ENCODE measurements at regions not wholly inside any gene's neighbourhood (a gene's known extent, or its start where the extent isn't known, plus 50 kb on each side); places are given as distances from the start of the nearest gene placed in this dataset.

DNA sequence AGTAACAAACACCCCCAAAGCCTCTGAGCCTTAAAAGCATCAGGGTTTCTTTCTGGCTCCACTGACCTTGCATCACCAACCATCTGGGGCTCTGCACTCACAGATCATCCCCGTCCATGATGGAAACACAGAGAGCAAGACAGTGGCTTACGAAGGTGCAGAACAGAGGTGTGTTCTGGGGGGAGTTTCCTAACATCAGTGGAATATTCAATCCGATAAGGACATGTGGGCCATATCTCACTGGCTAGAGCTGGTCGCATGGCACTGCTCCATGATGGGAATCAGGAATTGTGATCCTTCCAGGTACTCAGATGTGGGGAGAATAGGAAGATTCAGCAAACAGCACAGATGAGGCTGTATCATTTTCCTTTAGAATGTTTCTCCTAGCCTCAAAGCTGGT, 457.2 kb downstream of the IRS2 start:
- Histone ChIP-seq H3K4me1 (no peaks in the 10 kb centered on the region), H3K9me3 (no peaks in the 10 kb centered on the region), H3K27me3 (no peaks in the 10 kb centered on the region), H3K27ac (no peak overlapping the region), H3K9ac (ENCODE audit: low read depth in 2 of 2, low read length in 2 of 2) (no peak overlapping the region), H3K4me3 (no peak overlapping the region), H3K36me3 (no peaks in the 10 kb centered on the region)
- intact Hi-C loops (cut with DNase I), result no loop called here
- DNase-seq, result no peak
- TF ChIP-seq, protein P1, sequence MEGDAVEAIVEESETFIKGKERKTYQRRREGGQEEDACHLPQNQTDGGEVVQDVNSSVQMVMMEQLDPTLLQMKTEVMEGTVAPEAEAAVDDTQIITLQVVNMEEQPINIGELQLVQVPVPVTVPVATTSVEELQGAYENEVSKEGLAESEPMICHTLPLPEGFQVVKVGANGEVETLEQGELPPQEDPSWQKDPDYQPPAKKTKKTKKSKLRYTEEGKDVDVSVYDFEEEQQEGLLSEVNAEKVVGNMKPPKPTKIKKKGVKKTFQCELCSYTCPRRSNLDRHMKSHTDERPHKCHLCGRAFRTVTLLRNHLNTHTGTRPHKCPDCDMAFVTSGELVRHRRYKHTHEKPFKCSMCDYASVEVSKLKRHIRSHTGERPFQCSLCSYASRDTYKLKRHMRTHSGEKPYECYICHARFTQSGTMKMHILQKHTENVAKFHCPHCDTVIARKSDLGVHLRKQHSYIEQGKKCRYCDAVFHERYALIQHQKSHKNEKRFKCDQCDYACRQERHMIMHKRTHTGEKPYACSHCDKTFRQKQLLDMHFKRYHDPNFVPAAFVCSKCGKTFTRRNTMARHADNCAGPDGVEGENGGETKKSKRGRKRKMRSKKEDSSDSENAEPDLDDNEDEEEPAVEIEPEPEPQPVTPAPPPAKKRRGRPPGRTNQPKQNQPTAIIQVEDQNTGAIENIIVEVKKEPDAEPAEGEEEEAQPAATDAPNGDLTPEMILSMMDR (IDR thresholded peaks at IDR 0.05), result no peak

- Histone ChIP-seq H3K36me3 (no peaks in the 10 kb centered on the region), H3K9me3 (no peaks in the 10 kb centered on the region), H3K27me3 (no peaks in the 10 kb centered on the region), H3K27ac (no peak overlapping the region), H3K4me1 (no peaks in the 10 kb centered on the region), H3K9ac (ENCODE audit: low read depth in 2 of 2, low read length in 2 of 2) (no peak overlapping the region), H3K4me3 (no peak overlapping the region)
- intact Hi-C loops (cut with DNase I), result no loop called here
- TF ChIP-seq, protein P1 (IDR thresholded peaks at IDR 0.05), result no peak
- no peak for DNase-seq
These were observed 459.8 kb downstream of the IRS2 start for GRCh38 chr13:109326601-109327000.

DNA sequence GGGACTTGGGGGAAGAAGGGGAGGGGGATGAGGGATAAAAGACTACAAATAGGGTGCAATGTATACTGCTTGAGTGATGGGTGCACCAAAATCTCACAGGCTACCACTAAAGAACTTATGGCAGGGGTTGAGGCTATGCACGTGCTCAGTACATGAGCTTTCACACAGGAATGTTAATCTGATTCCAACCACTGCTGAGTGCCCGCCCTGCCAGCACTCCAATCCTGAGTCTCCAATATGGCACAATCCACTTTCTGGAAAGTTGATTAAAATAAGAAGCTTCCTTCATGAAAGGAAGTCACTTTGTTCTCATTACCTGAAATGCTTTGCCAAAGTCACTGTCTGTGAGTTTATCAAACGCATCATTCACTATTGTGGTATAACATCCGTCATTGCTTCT, 463.0 kb downstream of the IRS2 start:
- H3K9me3 ChIP-seq, result no peaks in the 10 kb centered on the region
- no peak overlapping the region for H3K9ac ChIP-seq (ENCODE audit: low read depth in 2 of 2, low read length in 2 of 2)
- no peak for DNase-seq
- TF ChIP-seq, protein P1 (IDR thresholded peaks at IDR 0.05), result no peak
- intact Hi-C loops (cut with DNase I), result no loop called here
- no peaks in the 10 kb centered on the region for H3K36me3 ChIP-seq
- H3K4me3 ChIP-seq, result no peak overlapping the region
- H3K27ac ChIP-seq, result no peak overlapping the region
- no peaks in the 10 kb centered on the region for H3K27me3 ChIP-seq
- no peaks in the 10 kb centered on the region for H3K4me1 ChIP-seq

DNA sequence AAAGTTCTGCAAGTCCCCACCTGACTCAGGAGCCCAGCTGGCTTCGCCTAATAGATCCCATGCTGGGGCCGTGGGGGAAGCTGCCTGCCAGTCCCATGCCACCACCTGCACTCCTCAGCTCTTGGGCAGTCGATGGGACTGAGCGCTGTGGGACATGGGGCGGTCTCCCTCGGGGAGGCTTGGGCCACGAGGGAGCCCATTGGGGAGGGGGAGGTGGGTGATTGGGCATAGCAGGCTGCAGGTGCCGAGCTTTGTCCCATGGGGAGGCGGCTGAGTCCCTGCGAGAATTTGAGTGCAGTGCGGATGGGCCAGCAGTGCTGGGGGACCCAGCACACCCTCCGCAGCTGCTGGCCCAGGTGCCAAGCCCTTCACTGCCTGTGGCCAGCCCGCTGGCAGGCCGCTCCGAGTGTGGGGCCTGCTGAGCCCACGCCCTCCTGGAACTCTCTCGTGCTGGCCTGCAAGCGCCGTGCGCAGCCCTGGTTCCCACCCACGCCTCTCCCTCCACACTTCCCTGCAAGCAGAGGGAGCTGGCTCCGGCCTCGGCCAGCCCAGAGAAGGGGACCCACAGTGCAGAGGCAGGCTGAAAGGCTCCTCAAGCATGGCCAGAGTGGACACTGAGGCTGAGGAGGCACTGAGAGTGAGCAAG, 467.3 kb downstream of the IRS2 start:
- no peaks in the 10 kb centered on the region for H3K4me1 ChIP-seq
- H3K4me3 ChIP-seq, result no peak overlapping the region
- H3K27ac ChIP-seq, result no peak overlapping the region
- H3K36me3 ChIP-seq, result no peaks in the 10 kb centered on the region
- intact Hi-C loops (cut with DNase I), result no loop called here
- H3K9me3 ChIP-seq, result no peaks in the 10 kb centered on the region
- DNase-seq, result no peak
- H3K9ac ChIP-seq (ENCODE audit: low read depth in 2 of 2, low read length in 2 of 2), result no peak overlapping the region
- TF ChIP-seq, protein P1 (IDR thresholded peaks at IDR 0.05), result no peak
- no peaks in the 10 kb centered on the region for H3K27me3 ChIP-seq

DNA sequence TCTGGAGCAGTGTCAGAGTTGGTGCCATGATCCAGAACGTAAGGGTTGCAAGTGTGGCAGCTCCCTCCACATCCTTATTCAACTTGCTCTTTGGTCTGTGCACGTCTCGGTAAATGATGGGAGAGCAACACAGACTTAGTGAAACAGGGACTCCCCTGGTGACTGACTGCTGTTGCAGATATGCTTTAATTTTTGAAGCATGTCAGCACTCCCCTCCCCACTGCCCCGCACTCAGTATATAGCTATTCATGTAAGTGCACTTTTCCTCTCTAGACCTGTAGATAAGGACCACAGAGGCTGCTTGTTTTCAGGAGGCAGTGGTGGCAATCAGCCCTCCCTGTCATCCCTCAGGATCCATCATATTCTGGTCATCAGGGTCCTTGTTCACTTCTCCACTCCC, 470.9 kb downstream of the IRS2 start:
- H3K4me3 ChIP-seq, result no peak overlapping the region
- H3K9me3 ChIP-seq, result no peaks in the 10 kb centered on the region
- H3K36me3 ChIP-seq, result no peaks in the 10 kb centered on the region
- no peak overlapping the region for H3K9ac ChIP-seq (ENCODE audit: low read depth in 2 of 2, low read length in 2 of 2)
- no peak for DNase-seq
- no peaks in the 10 kb centered on the region for H3K4me1 ChIP-seq
- TF ChIP-seq, protein P1 (IDR thresholded peaks at IDR 0.05), result no peak
- H3K27ac ChIP-seq, result no peak overlapping the region
- intact Hi-C loops (cut with DNase I), result no loop called here
- no peaks in the 10 kb centered on the region for H3K27me3 ChIP-seq
